HepG2 (cell line): ENCODE measurements at regions not wholly inside any gene's neighbourhood (a gene's known extent, or its start where the extent isn't known, plus 50 kb on each side); places are given as distances from the start of the nearest gene placed in this dataset.

Experiments
- AHR ChIP-seq: IDR thresholded peaks from 2 replicates; pipeline ENCODE4 v1.6.1; 2018; ENCODE audit warnings: missing genetic modification reagents, missing compliant biosample characterization
- ARHGAP35 ChIP-seq: sonication (generic); formaldehyde crosslinking; IDR thresholded peaks from 2 replicates; pipeline ENCODE4 v1.9.0; 2022; ENCODE audit warnings: mild to moderate bottlenecking, inconsistent platforms, moderate library complexity, missing genetic modification reagents, borderline replicate concordance
- GLI4 ChIP-seq: sonication (generic); formaldehyde crosslinking; IDR thresholded peaks from 2 replicates; pipeline ENCODE4 v1.5.1; 2020; ENCODE audit warnings: missing genetic modification reagents, mild to moderate bottlenecking, moderate library complexity, borderline replicate concordance
- NCOA5 ChIP-seq: sonication (generic); formaldehyde crosslinking; IDR thresholded peaks from 2 replicates; pipeline ENCODE4 v1.4.0; 2020; ENCODE audit warnings: missing genetic modification reagents
- NR3C1 ChIP-seq: sonication (generic); formaldehyde crosslinking; IDR thresholded peaks from 2 replicates; pipeline ENCODE4 v1.4.0; 2020; ENCODE audit warnings: missing genetic modification reagents
- RFX1 ChIP-seq: fragments of 450-650 bp; IDR thresholded peaks from 2 replicates; pipeline ENCODE4 v1.6.1; 2017
- SRSF9 ChIP-seq: fragments of 200-400 bp; formaldehyde crosslinking; IDR thresholded peaks from 2 replicates; pipeline ENCODE4 v1.6.1; 2018; ENCODE audit warnings: borderline replicate concordance, mild to moderate bottlenecking, low read depth, low read length; ENCODE audit not compliant: insufficient read depth, poor library complexity, severe bottlenecking
- TBX3 ChIP-seq: fragments of 450-650 bp; IDR thresholded peaks from 2 replicates; pipeline ENCODE4 v1.6.1; 2017; ENCODE audit warnings: antibody characterized with exemption, mild to moderate bottlenecking, inconsistent platforms, borderline replicate concordance
- ZBTB38 ChIP-seq: sonication (generic); formaldehyde crosslinking; IDR thresholded peaks from 2 replicates; pipeline ENCODE4 v1.5.1; 2020; ENCODE audit warnings: mild to moderate bottlenecking, missing genetic modification reagents
- ZNF780A ChIP-seq: sonication (generic); formaldehyde crosslinking; IDR thresholded peaks from 2 replicates; pipeline ENCODE4 v1.8.0; 2022; ENCODE audit warnings: mild to moderate bottlenecking, missing genetic modification reagents, moderate library complexity
- ZNF878 ChIP-seq: sonication (generic); formaldehyde crosslinking; IDR thresholded peaks from 2 replicates; pipeline ENCODE4 v1.8.1; 2023; ENCODE audit warnings: mild to moderate bottlenecking, missing genetic modification reagents, moderate library complexity
- TF ChIP-seq, protein P1 (sequence below): sonication (generic); formaldehyde crosslinking; IDR thresholded peaks from 2 replicates; pipeline ENCODE4 v1.5.1; 2020; ENCODE audit warnings: mild to moderate bottlenecking, missing genetic modification reagents, moderate library complexity

DNA sequence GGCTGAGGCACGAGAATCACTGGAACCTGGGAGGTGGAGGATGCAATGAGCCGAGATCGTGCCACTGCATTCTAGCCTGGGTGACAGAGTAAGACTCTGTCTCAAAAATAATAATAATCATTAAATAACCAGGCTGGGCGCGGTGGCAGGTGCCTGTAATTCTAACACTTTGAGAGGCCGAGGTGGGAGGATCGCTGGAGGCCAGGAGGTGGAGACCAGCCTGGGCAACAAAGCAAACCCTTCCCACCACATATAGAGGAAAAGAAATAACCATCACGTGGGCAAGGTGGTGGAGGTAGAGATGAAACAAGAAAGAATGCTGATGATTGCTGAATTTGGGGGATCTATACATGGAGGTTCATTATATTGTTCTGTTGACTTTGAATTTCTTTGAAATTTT, 63.4 kb upstream of the PIM1 start (continued):
- 0 out of 2 replicates have a peak, but pooled peaks have one; percentile 64 for TF ChIP-seq GLI4
- no peak for TF ChIP-seq NR3C1 (CRISPR knock-in tag)
- TF ChIP-seq ZNF780A (CRISPR knock-in tag): no peak
- no peak for TF ChIP-seq ARHGAP35 (CRISPR knock-in tag)
- TF ChIP-seq ZNF878: no peak
- TF ChIP-seq ZBTB38: peak; percentile 16; the same call in 1 of the 2 replicates
- no peak for TF ChIP-seq RFX1
- no peak for TF ChIP-seq TBX3
- TF ChIP-seq SRSF9: no peak
- TF ChIP-seq, protein P1, sequence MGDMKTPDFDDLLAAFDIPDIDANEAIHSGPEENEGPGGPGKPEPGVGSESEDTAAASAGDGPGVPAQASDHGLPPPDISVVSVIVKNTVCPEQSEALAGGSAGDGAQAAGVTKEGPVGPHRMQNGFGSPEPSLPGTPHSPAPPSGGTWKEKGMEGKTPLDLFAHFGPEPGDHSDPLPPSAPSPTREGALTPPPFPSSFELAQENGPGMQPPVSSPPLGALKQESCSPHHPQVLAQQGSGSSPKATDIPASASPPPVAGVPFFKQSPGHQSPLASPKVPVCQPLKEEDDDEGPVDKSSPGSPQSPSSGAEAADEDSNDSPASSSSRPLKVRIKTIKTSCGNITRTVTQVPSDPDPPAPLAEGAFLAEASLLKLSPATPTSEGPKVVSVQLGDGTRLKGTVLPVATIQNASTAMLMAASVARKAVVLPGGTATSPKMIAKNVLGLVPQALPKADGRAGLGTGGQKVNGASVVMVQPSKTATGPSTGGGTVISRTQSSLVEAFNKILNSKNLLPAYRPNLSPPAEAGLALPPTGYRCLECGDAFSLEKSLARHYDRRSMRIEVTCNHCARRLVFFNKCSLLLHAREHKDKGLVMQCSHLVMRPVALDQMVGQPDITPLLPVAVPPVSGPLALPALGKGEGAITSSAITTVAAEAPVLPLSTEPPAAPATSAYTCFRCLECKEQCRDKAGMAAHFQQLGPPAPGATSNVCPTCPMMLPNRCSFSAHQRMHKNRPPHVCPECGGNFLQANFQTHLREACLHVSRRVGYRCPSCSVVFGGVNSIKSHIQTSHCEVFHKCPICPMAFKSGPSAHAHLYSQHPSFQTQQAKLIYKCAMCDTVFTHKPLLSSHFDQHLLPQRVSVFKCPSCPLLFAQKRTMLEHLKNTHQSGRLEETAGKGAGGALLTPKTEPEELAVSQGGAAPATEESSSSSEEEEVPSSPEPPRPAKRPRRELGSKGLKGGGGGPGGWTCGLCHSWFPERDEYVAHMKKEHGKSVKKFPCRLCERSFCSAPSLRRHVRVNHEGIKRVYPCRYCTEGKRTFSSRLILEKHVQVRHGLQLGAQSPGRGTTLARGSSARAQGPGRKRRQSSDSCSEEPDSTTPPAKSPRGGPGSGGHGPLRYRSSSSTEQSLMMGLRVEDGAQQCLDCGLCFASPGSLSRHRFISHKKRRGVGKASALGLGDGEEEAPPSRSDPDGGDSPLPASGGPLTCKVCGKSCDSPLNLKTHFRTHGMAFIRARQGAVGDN (CRISPR knock-in tag): peak; percentile 42; the same call in 1 of the 2 replicates
- 0 out of 2 replicates have a peak, but pooled peaks have one; percentile 9 for TF ChIP-seq AHR (CRISPR knock-in tag)
- no peak for TF ChIP-seq NCOA5 (CRISPR knock-in tag)
